Prostate gland (tissue), 2 donors: ENCODE measurements at regions not wholly inside any gene's neighbourhood (a gene's known extent, or its start where the extent isn't known, plus 50 kb on each side); places are given as distances from the start of the nearest gene placed in this dataset.

Source experiments
- POLR2A ChIP-seq: fragments of 450-650 bp; IDR thresholded peaks from one replicate; pipeline ENCODE4 v1.6.1; 2016; ENCODE audit warnings: antibody characterized with exemption, mild to moderate bottlenecking
- TF ChIP-seq, protein P1 (sequence below), 4 experiments: fragments of 200-600 bp in 2 of 4; fragments of 450-650 bp in 2 of 4; sonication (generic) in 2 of 4; IDR thresholded peaks; 1 replicate in 3 of 4; 2 replicates in 1 of 4; pipeline ENCODE4 v1.5.1; 2016 to 2019; ENCODE audit warnings: antibody characterized with exemption in 4 of 4, mild to moderate bottlenecking in 2 of 4, moderate library complexity in 2 of 4

DNA sequence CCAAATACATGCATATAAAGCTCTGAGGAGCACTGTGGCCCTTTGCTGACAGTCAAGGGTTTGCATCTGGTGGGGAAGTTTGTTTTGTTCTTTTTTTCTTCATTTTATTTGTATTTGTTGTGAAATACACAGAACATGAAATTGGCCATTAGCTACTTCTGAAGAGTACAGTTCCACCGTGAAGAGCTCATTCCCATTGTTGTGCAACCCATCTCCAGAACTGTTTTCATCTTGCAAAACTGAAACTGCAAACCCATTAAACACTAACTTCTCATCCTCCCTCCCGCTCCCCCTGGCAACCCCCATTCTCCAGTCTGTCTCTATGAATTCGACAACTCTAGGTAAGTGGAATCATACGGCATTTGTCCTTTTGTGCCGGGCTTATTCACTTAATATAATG, 231.3 kb downstream of the TFAP2C start:
- TF ChIP-seq, protein P1, sequence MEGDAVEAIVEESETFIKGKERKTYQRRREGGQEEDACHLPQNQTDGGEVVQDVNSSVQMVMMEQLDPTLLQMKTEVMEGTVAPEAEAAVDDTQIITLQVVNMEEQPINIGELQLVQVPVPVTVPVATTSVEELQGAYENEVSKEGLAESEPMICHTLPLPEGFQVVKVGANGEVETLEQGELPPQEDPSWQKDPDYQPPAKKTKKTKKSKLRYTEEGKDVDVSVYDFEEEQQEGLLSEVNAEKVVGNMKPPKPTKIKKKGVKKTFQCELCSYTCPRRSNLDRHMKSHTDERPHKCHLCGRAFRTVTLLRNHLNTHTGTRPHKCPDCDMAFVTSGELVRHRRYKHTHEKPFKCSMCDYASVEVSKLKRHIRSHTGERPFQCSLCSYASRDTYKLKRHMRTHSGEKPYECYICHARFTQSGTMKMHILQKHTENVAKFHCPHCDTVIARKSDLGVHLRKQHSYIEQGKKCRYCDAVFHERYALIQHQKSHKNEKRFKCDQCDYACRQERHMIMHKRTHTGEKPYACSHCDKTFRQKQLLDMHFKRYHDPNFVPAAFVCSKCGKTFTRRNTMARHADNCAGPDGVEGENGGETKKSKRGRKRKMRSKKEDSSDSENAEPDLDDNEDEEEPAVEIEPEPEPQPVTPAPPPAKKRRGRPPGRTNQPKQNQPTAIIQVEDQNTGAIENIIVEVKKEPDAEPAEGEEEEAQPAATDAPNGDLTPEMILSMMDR (IDR thresholded peaks at IDR 0.05): no peak
- no peak for TF ChIP-seq POLR2A
